ENCODE measurements at regions not wholly inside any gene's neighbourhood (a gene's known extent, or its start where the extent isn't known, plus 50 kb on each side); places are given as distances from the start of the nearest gene placed in this dataset.

GRCh38 chr2:176876493-176877103, 336.0 kb upstream of the HNRNPA3 start:
- TF ChIP-seq CTCF (CRISPR knock-in tag; IDR thresholded peaks at IDR 0.05): no peak
- TF ChIP-seq PHB2 (IDR thresholded peaks at IDR 0.05; ENCODE audit: partially characterized antibody): no peak
- TF ChIP-seq ZNF362 (CRISPR knock-in tag; IDR thresholded peaks at IDR 0.05; ENCODE audit: borderline replicate concordance): no peak
- no peak for TF ChIP-seq ZNF558 (CRISPR knock-in tag; IDR thresholded peaks at IDR 0.05; ENCODE audit: borderline replicate concordance)
- no peak for TF ChIP-seq RARG (CRISPR knock-in tag; IDR thresholded peaks at IDR 0.05; ENCODE audit: low read depth)
- TF ChIP-seq ZNF251 (CRISPR knock-in tag; IDR thresholded peaks at IDR 0.05): no peak
- TF ChIP-seq ZNF501 (CRISPR knock-in tag; IDR thresholded peaks at IDR 0.05): no peak
- no peak for TF ChIP-seq CSRNP1 (CRISPR knock-in tag; IDR thresholded peaks at IDR 0.05)
- TF ChIP-seq HINFP (CRISPR knock-in tag; IDR thresholded peaks at IDR 0.05; ENCODE audit: low read depth): no peak
- TF ChIP-seq MAFG (CRISPR knock-in tag; IDR thresholded peaks at IDR 0.05): no peak
- TF ChIP-seq ZFP90 (CRISPR knock-in tag; IDR thresholded peaks at IDR 0.05; ENCODE audit: borderline replicate concordance): no peak

Data from HepG2 (cell line).